ENCODE measurements at regions not wholly inside any gene's neighbourhood (a gene's known extent, or its start where the extent isn't known, plus 50 kb on each side); places are given as distances from the start of the nearest gene placed in this dataset.

- no peak for TF ChIP-seq CTCF (IDR thresholded peaks at IDR 0.05)
- ATAC-seq (ENCODE audit: low FRiP score) (peak; percentile 63), DNase-seq (ENCODE audit: low spot score) (no peak)
Measured at GRCh38 chr6:12348530-12349511, 58.7 kb downstream of the EDN1 start.

- TF ChIP-seq CTCF (IDR thresholded peaks at IDR 0.05), result no peak
- DNase-seq (ENCODE audit: low spot score) (no peak), ATAC-seq (ENCODE audit: low FRiP score) (no peak)
Measured at GRCh38 chr6:12350644-12351170, 60.5 kb downstream of the EDN1 start.

DNA sequence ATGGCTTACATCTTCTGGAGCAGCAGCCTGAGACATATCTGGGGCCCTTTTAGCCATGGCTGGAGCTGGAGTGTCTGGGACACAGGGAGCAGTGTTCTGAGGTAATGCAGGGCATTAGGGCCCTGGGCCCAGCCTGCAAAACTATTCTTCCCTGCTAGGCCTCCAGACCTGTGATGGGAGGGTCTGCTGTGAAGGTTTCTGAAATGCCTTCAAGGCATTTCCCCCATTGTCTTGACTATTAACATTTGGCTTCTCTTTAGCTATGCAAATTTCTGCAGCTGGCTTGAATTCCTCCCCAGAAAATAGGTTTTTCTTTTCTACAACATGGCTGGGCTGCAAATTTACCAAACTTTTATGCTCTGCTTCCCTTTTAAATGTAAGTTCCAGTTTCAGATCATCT, 61.5 kb downstream of the EDN1 start:
- TF ChIP-seq CTCF (IDR thresholded peaks at IDR 0.05), result no peak
- ATAC-seq (ENCODE audit: low FRiP score) (no peak), DNase-seq (ENCODE audit: low spot score) (no peak)

- no peak for ATAC-seq (ENCODE audit: low FRiP score)
- no peak for DNase-seq (ENCODE audit: low spot score)
- TF ChIP-seq CTCF (IDR thresholded peaks at IDR 0.05), result no peak
Measured at GRCh38 chr6:12353731-12354130, 63.6 kb downstream of the EDN1 start.

- ATAC-seq (ENCODE audit: low FRiP score) (no peak), DNase-seq (ENCODE audit: low spot score) (no peak)
- TF ChIP-seq CTCF (IDR thresholded peaks at IDR 0.05), result no peak
Measured at GRCh38 chr6:12354499-12354898, 64.3 kb downstream of the EDN1 start.

DNA sequence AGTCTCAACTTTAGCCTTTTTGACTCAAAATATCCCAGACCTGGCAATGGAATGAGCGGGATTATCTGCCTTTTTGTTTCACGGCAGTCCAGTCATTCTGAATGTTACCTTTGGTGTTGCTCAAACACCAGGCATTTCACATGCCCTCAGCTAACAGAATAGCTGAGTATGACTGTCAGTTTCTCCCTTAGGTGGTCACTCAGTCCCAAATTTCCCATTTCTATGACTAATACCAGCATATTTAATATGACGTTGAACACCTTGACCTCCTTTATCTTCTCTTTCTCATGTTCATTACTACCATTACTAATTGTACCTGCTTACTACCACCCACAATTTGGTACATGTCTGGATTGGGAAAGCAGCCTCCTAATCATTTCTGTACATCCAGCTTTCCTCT, 65.2 kb downstream of the EDN1 start:
- no peak for TF ChIP-seq CTCF (IDR thresholded peaks at IDR 0.05)
- ATAC-seq (ENCODE audit: low FRiP score) (no peak), DNase-seq (ENCODE audit: low spot score) (no peak)

GRCh38 chr6:12356431-12356830, 66.3 kb downstream of the EDN1 start:
- DNase-seq (ENCODE audit: low spot score) (no peak), ATAC-seq (ENCODE audit: low FRiP score) (no peak)
- TF ChIP-seq CTCF (IDR thresholded peaks at IDR 0.05), result no peak

All from omental fat pad (tissue), 3 donors.